ENCODE measurements at regions not wholly inside any gene's neighbourhood (a gene's known extent, or its start where the extent isn't known, plus 50 kb on each side); places are given as distances from the start of the nearest gene placed in this dataset.

DNA sequence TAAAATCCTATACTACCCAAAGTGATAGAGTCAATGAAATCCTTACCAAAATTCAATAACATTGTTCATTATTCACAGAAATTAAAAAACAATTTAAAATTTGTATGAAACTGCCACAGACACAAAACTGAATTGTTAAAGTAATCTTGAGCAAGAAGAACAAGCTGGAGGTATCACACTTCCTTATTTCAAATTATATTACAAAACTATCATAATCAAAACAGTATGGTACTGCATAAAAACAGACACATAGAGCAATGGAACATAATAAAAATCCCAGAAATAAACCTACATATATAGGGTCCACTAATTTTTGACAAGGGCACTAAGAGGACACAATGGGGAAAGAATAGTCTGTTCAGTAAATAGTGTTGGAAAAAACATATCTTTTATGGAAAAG is 316.2 kb downstream of the PTPRC start:
- in situ Hi-C loops (cut with HindIII; ENCODE audit: extremely low pct_ligation_motif_present, low pct_unique_long_range_greater_than_20kb) (no loop called here), intact Hi-C loops (cut with micrococcal nuclease; ENCODE audit: unreplicated experiment) (no loop called here)
- no peak for ATAC-seq
- no peak for DNase-seq (ENCODE audit: low spot score)
- BruUV-seq (replicated peaks): no TSS peak
- POLR2A ChIA-PET: no interaction called here
- H3K36me3 ChIP-seq (replicated peaks in 1 of 2; ENCODE audit: control insufficient read depth in 1 of 2, insufficient read depth in 2 of 2, low read length in 2 of 2): no peaks in the 10 kb centered on the region
- H3K4me3 ChIP-seq (replicated peaks in 1 of 3; ENCODE audit: insufficient read depth in 1 of 3, low read depth in 2 of 3, low read length in 3 of 3): no peak overlapping the region
- H3K27ac ChIP-seq (ENCODE audit: extremely low read length, insufficient read depth, low read length): no peak overlapping the region
- H4K20me1 ChIP-seq (ENCODE audit: insufficient read depth, low read length): no peaks in the 10 kb centered on the region
- no peak overlapping the region for H3K9ac ChIP-seq (ENCODE audit: insufficient read depth, low read depth, low read length)
- H3K27me3 ChIP-seq (ENCODE audit: control insufficient read depth in 1 of 2, insufficient read depth in 2 of 2, low read length in 2 of 2): no peaks in the 10 kb centered on the region
- no peaks in the 10 kb centered on the region for H3K4me1 ChIP-seq (ENCODE audit: insufficient read depth, low read length)
- CTCF ChIA-PET (ENCODE audit: low intra/inter-chr PET ratio, low total read pairs): no interaction called here
- no peaks in the 10 kb centered on the region for H3K79me2 ChIP-seq (ENCODE audit: insufficient read depth, low read length)
- FAIRE-seq: no peak
- peaks cover 9% of the 10 kb centered on the region; the same call in 1 of the 2 replicates for H3K9me3 ChIP-seq (ENCODE audit: low read length)
- H2AFZ ChIP-seq (ENCODE audit: low read length): no peak overlapping the region
- TF ChIP-seq, protein P1, sequence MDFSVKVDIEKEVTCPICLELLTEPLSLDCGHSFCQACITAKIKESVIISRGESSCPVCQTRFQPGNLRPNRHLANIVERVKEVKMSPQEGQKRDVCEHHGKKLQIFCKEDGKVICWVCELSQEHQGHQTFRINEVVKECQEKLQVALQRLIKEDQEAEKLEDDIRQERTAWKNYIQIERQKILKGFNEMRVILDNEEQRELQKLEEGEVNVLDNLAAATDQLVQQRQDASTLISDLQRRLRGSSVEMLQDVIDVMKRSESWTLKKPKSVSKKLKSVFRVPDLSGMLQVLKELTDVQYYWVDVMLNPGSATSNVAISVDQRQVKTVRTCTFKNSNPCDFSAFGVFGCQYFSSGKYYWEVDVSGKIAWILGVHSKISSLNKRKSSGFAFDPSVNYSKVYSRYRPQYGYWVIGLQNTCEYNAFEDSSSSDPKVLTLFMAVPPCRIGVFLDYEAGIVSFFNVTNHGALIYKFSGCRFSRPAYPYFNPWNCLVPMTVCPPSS (IDR thresholded peaks at IDR 0.05): no peak
- TF ChIP-seq RORA (CRISPR knock-in tag; IDR thresholded peaks at IDR 0.05) (no peak), ZNF138 (CRISPR knock-in tag; IDR thresholded peaks at IDR 0.05; ENCODE audit: low read depth) (no peak), ZNF232 (CRISPR knock-in tag; IDR thresholded peaks at IDR 0.05; ENCODE audit: borderline replicate concordance) (no peak), SMAD1 (CRISPR knock-in tag; IDR thresholded peaks at IDR 0.05; ENCODE audit: borderline replicate concordance, low read depth) (no peak), ZNF709 (CRISPR knock-in tag; IDR thresholded peaks at IDR 0.05) (no peak), ZNF12 (CRISPR knock-in tag; IDR thresholded peaks at IDR 0.05) (no peak), ZNF430 (CRISPR knock-in tag; IDR thresholded peaks at IDR 0.05) (no peak), KLF6 (CRISPR knock-in tag; IDR thresholded peaks at IDR 0.05) (no peak), RFX3 (CRISPR knock-in tag; IDR thresholded peaks at IDR 0.05) (no peak), NFE2 (CRISPR knock-in tag; IDR thresholded peaks at IDR 0.05) (no peak), ZNF460 (CRISPR knock-in tag; IDR thresholded peaks at IDR 0.05; ENCODE audit: borderline replicate concordance) (no peak), BRCA1 (CRISPR knock-in tag; IDR thresholded peaks at IDR 0.05) (no peak), RXRA (CRISPR knock-in tag; IDR thresholded peaks at IDR 0.05) (no peak), JUND (CRISPR knock-in tag; IDR thresholded peaks at IDR 0.05) (no peak), ZNF773 (CRISPR knock-in tag; IDR thresholded peaks at IDR 0.05; ENCODE audit: borderline replicate concordance) (no peak)
- TF ChIP-seq, protein P2, sequence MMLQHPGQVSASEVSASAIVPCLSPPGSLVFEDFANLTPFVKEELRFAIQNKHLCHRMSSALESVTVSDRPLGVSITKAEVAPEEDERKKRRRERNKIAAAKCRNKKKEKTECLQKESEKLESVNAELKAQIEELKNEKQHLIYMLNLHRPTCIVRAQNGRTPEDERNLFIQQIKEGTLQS (CRISPR knock-in tag; IDR thresholded peaks at IDR 0.05): no peak
- TF ChIP-seq, protein P3, sequence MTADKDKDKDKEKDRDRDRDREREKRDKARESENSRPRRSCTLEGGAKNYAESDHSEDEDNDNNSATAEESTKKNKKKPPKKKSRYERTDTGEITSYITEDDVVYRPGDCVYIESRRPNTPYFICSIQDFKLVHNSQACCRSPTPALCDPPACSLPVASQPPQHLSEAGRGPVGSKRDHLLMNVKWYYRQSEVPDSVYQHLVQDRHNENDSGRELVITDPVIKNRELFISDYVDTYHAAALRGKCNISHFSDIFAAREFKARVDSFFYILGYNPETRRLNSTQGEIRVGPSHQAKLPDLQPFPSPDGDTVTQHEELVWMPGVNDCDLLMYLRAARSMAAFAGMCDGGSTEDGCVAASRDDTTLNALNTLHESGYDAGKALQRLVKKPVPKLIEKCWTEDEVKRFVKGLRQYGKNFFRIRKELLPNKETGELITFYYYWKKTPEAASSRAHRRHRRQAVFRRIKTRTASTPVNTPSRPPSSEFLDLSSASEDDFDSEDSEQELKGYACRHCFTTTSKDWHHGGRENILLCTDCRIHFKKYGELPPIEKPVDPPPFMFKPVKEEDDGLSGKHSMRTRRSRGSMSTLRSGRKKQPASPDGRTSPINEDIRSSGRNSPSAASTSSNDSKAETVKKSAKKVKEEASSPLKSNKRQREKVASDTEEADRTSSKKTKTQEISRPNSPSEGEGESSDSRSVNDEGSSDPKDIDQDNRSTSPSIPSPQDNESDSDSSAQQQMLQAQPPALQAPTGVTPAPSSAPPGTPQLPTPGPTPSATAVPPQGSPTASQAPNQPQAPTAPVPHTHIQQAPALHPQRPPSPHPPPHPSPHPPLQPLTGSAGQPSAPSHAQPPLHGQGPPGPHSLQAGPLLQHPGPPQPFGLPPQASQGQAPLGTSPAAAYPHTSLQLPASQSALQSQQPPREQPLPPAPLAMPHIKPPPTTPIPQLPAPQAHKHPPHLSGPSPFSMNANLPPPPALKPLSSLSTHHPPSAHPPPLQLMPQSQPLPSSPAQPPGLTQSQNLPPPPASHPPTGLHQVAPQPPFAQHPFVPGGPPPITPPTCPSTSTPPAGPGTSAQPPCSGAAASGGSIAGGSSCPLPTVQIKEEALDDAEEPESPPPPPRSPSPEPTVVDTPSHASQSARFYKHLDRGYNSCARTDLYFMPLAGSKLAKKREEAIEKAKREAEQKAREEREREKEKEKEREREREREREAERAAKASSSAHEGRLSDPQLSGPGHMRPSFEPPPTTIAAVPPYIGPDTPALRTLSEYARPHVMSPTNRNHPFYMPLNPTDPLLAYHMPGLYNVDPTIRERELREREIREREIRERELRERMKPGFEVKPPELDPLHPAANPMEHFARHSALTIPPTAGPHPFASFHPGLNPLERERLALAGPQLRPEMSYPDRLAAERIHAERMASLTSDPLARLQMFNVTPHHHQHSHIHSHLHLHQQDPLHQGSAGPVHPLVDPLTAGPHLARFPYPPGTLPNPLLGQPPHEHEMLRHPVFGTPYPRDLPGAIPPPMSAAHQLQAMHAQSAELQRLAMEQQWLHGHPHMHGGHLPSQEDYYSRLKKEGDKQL (CRISPR knock-in tag; IDR thresholded peaks at IDR 0.05; ENCODE audit: low read depth): no peak
- no peak overlapping the region for H3K4me2 ChIP-seq (ENCODE audit: low read depth, low read length)
